GM12878 (cell line): ENCODE measurements at regions not wholly inside any gene's neighbourhood (a gene's known extent, or its start where the extent isn't known, plus 50 kb on each side); places are given as distances from the start of the nearest gene placed in this dataset.

Source experiments
- ATF2 ChIP-seq: IDR thresholded peaks from 2 replicates; pipeline ENCODE4 v1.6.1; 2012; ENCODE audit warnings: low read length, inconsistent platforms
- BCL11A ChIP-seq: IDR thresholded peaks from 2 replicates; pipeline ENCODE4 v1.6.1; 2011; ENCODE audit warnings: low read depth, low read length
- ELK1 ChIP-seq: IDR thresholded peaks from 2 replicates; pipeline ENCODE4 v1.6.1; 2012; ENCODE audit warnings: low read depth, low read length, improper control_type of control experiment
- FOXK2 ChIP-seq: fragments of 450-650 bp; IDR thresholded peaks from 2 replicates; pipeline ENCODE4 v1.6.1; 2017; ENCODE audit warnings: mild to moderate bottlenecking, moderate library complexity
- POLR2AphosphoS5 ChIP-seq: IDR thresholded peaks from 2 replicates; pipeline ENCODE4 v1.6.1; 2011; ENCODE audit warnings: mild to moderate bottlenecking, low read length, inconsistent platforms
- RELB ChIP-seq: fragments of 450-650 bp; IDR thresholded peaks from 2 replicates; pipeline ENCODE4 v1.6.1; 2017; ENCODE audit warnings: low read depth, mild to moderate bottlenecking, moderate library complexity

- TF ChIP-seq POLR2AphosphoS5 (no peak), FOXK2 (no peak), RELB (no peak), ATF2 (no peak), BCL11A (no peak), ELK1 (no peak)
Observed at GRCh38 chr15:38975282-38975990, 410.8 kb upstream of the RASGRP1 start.
